HL-60 (cell line): ENCODE measurements at regions not wholly inside any gene's neighbourhood (a gene's known extent, or its start where the extent isn't known, plus 50 kb on each side); places are given as distances from the start of the nearest gene placed in this dataset.

ENCODE experiments used
- DNase-seq, 2 experiments: peaks; one replicate each; pipeline ENCODE4 v3.0.0-alpha.2; 2010 to 2020; ENCODE audit warnings: low read depth in 1 of 2, low spot score in 1 of 2
- H3K27ac ChIP-seq: fragments of 250-450 bp; sonication (Bioruptor Pico); replicated peaks from 2 replicates; pipeline ENCODE4 v1.5.1; 2020; ENCODE audit warnings: mild to moderate bottlenecking, moderate library complexity
- H3K27me3 ChIP-seq: fragments of 250-450 bp; sonication (Bioruptor Pico); 2 replicates; pipeline ENCODE4 v1.5.1; 2021; ENCODE audit warnings: mild to moderate bottlenecking, moderate library complexity; ENCODE audit not compliant: insufficient read depth, poor library complexity, severe bottlenecking
- H3K4me3 ChIP-seq: replicated peaks from 2 replicates; pipeline ENCODE4 v1.5.1; 2011; ENCODE audit warnings: mild to moderate bottlenecking, control low read depth, low read length; ENCODE audit not compliant: insufficient read depth
- GABPA ChIP-seq: IDR thresholded peaks from 2 replicates; pipeline ENCODE4 v1.6.1; 2012; ENCODE audit warnings: low read depth
- POLR2AphosphoS5 ChIP-seq: IDR thresholded peaks from 2 replicates; pipeline ENCODE4 v1.6.1; 2012; ENCODE audit warnings: low read depth
- REST ChIP-seq: IDR thresholded peaks from 2 replicates; pipeline ENCODE4 v1.6.1; 2012; ENCODE audit warnings: low read depth; ENCODE audit not compliant: insufficient replicate concordance
- SPI1 ChIP-seq: IDR thresholded peaks from 2 replicates; pipeline ENCODE4 v1.6.1; 2012; ENCODE audit warnings: low read depth, mild to moderate bottlenecking, borderline replicate concordance
- TF ChIP-seq, protein P1 (sequence below): IDR thresholded peaks from one replicate; pipeline ENCODE4 v1.5.1; 2011; ENCODE audit warnings: low read length, control low read depth, inconsistent platforms; ENCODE audit not compliant: insufficient read depth

DNA sequence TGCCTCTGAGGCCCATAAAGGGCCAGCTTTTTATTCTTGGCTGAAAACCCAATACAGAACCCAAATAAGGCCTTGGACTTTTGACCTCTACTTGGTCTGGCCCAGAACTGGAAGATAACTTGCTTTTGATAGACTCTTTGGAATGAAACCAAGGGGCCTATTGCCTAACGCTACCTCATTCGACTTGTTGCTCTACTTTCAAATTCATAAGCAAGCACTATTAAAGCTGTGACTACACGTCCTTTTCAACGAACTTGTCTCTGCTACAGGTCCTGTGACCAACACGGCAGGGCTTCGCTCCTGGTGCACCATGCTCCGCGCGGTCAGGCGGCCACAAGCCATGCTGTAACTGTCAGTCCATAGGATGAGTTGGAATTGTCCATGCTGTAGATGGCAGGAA lies 385.4 kb downstream of the MFSD1 start:
- TF ChIP-seq, protein P1, sequence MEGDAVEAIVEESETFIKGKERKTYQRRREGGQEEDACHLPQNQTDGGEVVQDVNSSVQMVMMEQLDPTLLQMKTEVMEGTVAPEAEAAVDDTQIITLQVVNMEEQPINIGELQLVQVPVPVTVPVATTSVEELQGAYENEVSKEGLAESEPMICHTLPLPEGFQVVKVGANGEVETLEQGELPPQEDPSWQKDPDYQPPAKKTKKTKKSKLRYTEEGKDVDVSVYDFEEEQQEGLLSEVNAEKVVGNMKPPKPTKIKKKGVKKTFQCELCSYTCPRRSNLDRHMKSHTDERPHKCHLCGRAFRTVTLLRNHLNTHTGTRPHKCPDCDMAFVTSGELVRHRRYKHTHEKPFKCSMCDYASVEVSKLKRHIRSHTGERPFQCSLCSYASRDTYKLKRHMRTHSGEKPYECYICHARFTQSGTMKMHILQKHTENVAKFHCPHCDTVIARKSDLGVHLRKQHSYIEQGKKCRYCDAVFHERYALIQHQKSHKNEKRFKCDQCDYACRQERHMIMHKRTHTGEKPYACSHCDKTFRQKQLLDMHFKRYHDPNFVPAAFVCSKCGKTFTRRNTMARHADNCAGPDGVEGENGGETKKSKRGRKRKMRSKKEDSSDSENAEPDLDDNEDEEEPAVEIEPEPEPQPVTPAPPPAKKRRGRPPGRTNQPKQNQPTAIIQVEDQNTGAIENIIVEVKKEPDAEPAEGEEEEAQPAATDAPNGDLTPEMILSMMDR = no peak
- TF ChIP-seq REST = no peak
- TF ChIP-seq SPI1 = no peak
- no peak for TF ChIP-seq GABPA
- no peak for TF ChIP-seq POLR2AphosphoS5
- Histone ChIP-seq H3K4me3 (no peak overlapping the region), H3K27ac (no peak overlapping the region), H3K27me3 (no peaks in the 10 kb centered on the region)
- no peak for DNase-seq

DNA sequence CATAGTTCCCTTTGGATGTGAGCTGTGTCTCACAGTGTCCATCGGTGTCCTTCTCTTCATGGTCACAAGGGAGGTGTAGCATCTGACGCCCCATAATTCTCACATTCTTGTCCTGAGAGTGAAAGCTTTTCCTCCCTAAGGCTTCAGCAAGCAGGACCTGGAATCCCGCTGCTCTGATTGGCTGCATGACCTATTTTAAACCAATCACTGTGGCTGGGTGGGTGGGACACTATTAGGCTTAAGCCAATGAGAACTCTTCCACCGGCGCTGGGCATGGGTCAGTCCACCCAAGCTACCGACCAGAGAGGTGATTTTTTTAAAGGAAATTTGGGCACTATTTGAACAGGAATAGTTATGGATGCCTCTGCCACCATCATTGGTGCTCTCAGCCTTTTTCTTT lies 385.9 kb downstream of the MFSD1 start:
- no peaks in the 10 kb centered on the region for H3K27me3 ChIP-seq
- DNase-seq = no peak
- H3K4me3 ChIP-seq = no peak overlapping the region
- TF ChIP-seq REST (no peak), GABPA (no peak)
- no peak overlapping the region for H3K27ac ChIP-seq

DNA sequence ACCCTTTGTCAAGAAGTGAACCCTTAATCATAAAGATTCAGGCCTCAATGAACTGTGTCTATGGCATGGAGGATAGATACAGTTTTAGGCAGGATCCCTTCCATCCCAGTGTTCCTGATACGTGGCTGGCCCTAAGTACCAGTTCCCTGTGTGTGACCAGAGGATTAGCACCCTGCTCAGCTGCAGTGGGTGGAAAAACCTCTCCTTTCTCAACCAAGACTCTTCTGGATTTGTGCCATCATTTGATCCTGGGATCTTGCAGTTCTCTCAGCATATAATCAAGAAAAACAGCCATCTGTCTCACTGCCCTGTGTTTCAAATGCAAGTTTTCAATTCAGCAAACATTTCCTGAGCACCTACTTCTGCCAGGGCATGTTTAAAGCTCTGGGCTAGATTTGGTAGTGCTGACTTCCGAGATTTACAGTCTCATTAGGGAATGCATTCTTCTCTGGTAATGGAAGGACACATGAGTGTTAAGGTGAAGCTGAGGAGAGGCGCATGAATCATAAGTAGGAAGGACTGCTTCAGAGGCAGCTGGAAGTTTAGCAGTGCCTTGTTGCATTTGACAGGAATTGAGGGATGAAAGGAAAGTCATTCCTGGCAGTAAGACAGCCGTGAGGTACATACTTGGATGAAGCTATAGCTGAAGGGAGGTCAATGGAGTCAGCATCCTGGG lies 388.3 kb downstream of the MFSD1 start:
- Histone ChIP-seq H3K27ac (no peak overlapping the region), H3K27me3 (no peaks in the 10 kb centered on the region), H3K4me3 (no peak overlapping the region)
- TF ChIP-seq, protein P1 = no peak
- TF ChIP-seq SPI1 = no peak
- TF ChIP-seq POLR2AphosphoS5 = no peak
- TF ChIP-seq REST = no peak
- no peak for TF ChIP-seq GABPA
- DNase-seq = no peak
